ENCODE measurements at regions not wholly inside any gene's neighbourhood (a gene's known extent, or its start where the extent isn't known, plus 50 kb on each side); places are given as distances from the start of the nearest gene placed in this dataset.
A peak's percentile ranks its signal among the peaks of the same experiment; 100 is the strongest.

- DNase-seq (ENCODE audit: low spot score) = no peak
Observed at GRCh38 chr9:135336722-135337527, 142.7 kb upstream of the PPP1R26 start.

- no peak for DNase-seq (ENCODE audit: low spot score)
Observed at GRCh38 chr9:135338546-135338945, 141.0 kb upstream of the PPP1R26 start.

GRCh38 chr9:135339378-135339973 lies 140.1 kb upstream of the PPP1R26 start:
- DNase-seq (ENCODE audit: low spot score) = no peak

- no peak for DNase-seq (ENCODE audit: low spot score)
Observed at GRCh38 chr9:135340143-135340655, 139.4 kb upstream of the PPP1R26 start.

- no peak for DNase-seq (ENCODE audit: low spot score)
Observed at GRCh38 chr9:135340726-135341475, 138.7 kb upstream of the PPP1R26 start.

- no peak for DNase-seq (ENCODE audit: low spot score)
Observed at GRCh38 chr9:135341612-135342169, 137.9 kb upstream of the PPP1R26 start.

- no peak for DNase-seq (ENCODE audit: low spot score)
Observed at GRCh38 chr9:135342206-135343130, 137.1 kb upstream of the PPP1R26 start.

GRCh38 chr9:135343136-135343535 lies 136.4 kb upstream of the PPP1R26 start:
- DNase-seq (ENCODE audit: low spot score) = no peak

GRCh38 chr9:135343837-135344522 lies 135.6 kb upstream of the PPP1R26 start:
- peak; percentile 57 for DNase-seq (ENCODE audit: low spot score)

- DNase-seq (ENCODE audit: low spot score) = no peak
Observed at GRCh38 chr9:135344523-135344901, 135.1 kb upstream of the PPP1R26 start.

- no peak for DNase-seq (ENCODE audit: low spot score)
Observed at GRCh38 chr9:135344915-135345500, 134.6 kb upstream of the PPP1R26 start.

- DNase-seq (ENCODE audit: low spot score) = no peak
Observed at GRCh38 chr9:135345775-135346433, 133.7 kb upstream of the PPP1R26 start.

- no peak for DNase-seq (ENCODE audit: low spot score)
Observed at GRCh38 chr9:135346438-135347050, 133.0 kb upstream of the PPP1R26 start.

- no peak for DNase-seq (ENCODE audit: low spot score)
Observed at GRCh38 chr9:135347461-135347860, 132.1 kb upstream of the PPP1R26 start.

- no peak for DNase-seq (ENCODE audit: low spot score)
Observed at GRCh38 chr9:135348076-135348787, 131.3 kb upstream of the PPP1R26 start.

- no peak for DNase-seq (ENCODE audit: low spot score)
Observed at GRCh38 chr9:135348788-135349150, 130.8 kb upstream of the PPP1R26 start.

- no peak for DNase-seq (ENCODE audit: low spot score)
Observed at GRCh38 chr9:135349212-135350002, 130.2 kb upstream of the PPP1R26 start.

GRCh38 chr9:135350003-135350315 lies 129.6 kb upstream of the PPP1R26 start:
- DNase-seq (ENCODE audit: low spot score) = no peak
